Heart left ventricle (tissue), 16 donors: ENCODE measurements at regions not wholly inside any gene's neighbourhood (a gene's known extent, or its start where the extent isn't known, plus 50 kb on each side); places are given as distances from the start of the nearest gene placed in this dataset.

Source experiments
- ATAC-seq, 4 donors: fragments of 200-7000 bp; cut with Tn5 transposase; one replicate each; pipeline ENCODE4 v1.9.1; 2020 to 2022; ENCODE audit warnings: moderate library complexity in 4 of 4, mild to moderate bottlenecking in 3 of 4, moderate number of reproducible peaks in 1 of 4
- DNase-seq, 5 donors: peaks; one replicate each; pipeline ENCODE4 v3.0.0-alpha.2; 2020
- H3K27ac ChIP-seq, 12 donors: fragments of 200-600 bp; sonication (generic) in 4 of 12; one replicate each; pipeline versions ENCODE4 v1.5.0 to v1.8.0; 2016 to 2022; ENCODE audit warnings: mild to moderate bottlenecking in 2 of 12
- H3K27me3 ChIP-seq, 9 donors: fragments of 200-600 bp; sonication (generic) in 2 of 9; one replicate each; pipeline versions ENCODE4 v1.5.1 to v1.8.0; 2016 to 2022; ENCODE audit warnings: mild to moderate bottlenecking in 3 of 9
- H3K36me3 ChIP-seq, 9 donors: fragments of 200-600 bp; sonication (generic) in 2 of 9; one replicate each; pipeline versions ENCODE4 v1.5.0 to v1.8.0; 2018 to 2022; ENCODE audit warnings: mild to moderate bottlenecking in 2 of 9
- H3K4me1 ChIP-seq, 12 donors: fragments of 200-600 bp; sonication (generic) in 4 of 12; one replicate each; pipeline versions ENCODE4 v1.5.0 to v1.8.0; 2016 to 2022; ENCODE audit warnings: mild to moderate bottlenecking in 3 of 12
- H3K4me3 ChIP-seq, 12 donors: fragments of 200-600 bp; sonication (generic) in 4 of 12; one replicate each; pipeline versions ENCODE4 v1.5.0 to v1.8.0; 2017 to 2022; ENCODE audit warnings: mild to moderate bottlenecking in 9 of 12, moderate library complexity in 4 of 12
- H3K9me3 ChIP-seq, 12 donors: fragments of 200-600 bp; sonication (generic) in 4 of 12; one replicate each; pipeline versions ENCODE4 v1.5.0 to v1.8.0; 2016 to 2022; ENCODE audit warnings: mild to moderate bottlenecking in 1 of 12
- CTCF ChIP-seq, 12 donors: fragments of 200-600 bp; sonication (generic) in 4 of 12; IDR thresholded peaks; one replicate each; pipeline versions ENCODE4 v1.5.0 to v1.8.0; 2018 to 2022; ENCODE audit warnings: antibody characterized with exemption in 12 of 12, mild to moderate bottlenecking in 5 of 12
- POLR2A ChIP-seq, 2 donors: fragments of 450-650 bp; IDR thresholded peaks; one replicate each; pipeline ENCODE4 v1.6.1; 2017; ENCODE audit warnings: antibody characterized with exemption in 2 of 2, mild to moderate bottlenecking in 2 of 2, moderate library complexity in 2 of 2
- WGBS, 4 donors: extraction: QIAGEN DNeasy Blood & Tissue Kit in 2 of 4; methylation state at CpG; one replicate each; pipeline versions ENCODE4 v1.1.5 to v1.1.7; 2013 to 2018; 5-methylcytosine and 5-hydroxymethylcytosine counted together
- intact Hi-C, 10 donors: fragments of 100-400 bp; cut with DNase I; formaldehyde crosslinking; loops; one replicate each; pipeline versions ENCODE4 v1.11.1 to v1.14.2; 2022
- donor health status: ischemic (EF 13 %, LVEDD 7.1; RV severe dilation, severe dysfunction).
- donor health status: healthy with polysubstance abuse.
- donor health status: DM: no; HTN: yes; CAD: no.
- donor health status: DM: no; HTN: no; CAD: no.
- donor health status: ischemic (EF 25% LVEDD 6.9; RV normal size, moderate dysfunction).
- donor health status: ischemic (EF 25% LVEDD 5.7; RV mildly dilated, moderate dysfunction).
- donor health status: healthy.
- donor health status: DM: yes; HTN: yes; CAD: no.
- donor health status: ischemic (EF 35%, LVEDD 5.7; RV mildly dilated, moderate dysfunction).
- donor health status: nonischemic (EF 11% LVEDD 7.7; RV severe dilation, severe dysfunction).
- donor health status: DM: yes; HTN: yes; CAD: no.
- donor health status: PGD.
- donor health status: ischemic (EF 29% LVEDD 5.4; RV normal size, mild dysfunction).
- donor health status: nonischemic (EF 23%, LVEDD 6.1; RV moderate dilation, normal function).

- H3K9me3 ChIP-seq, result peaks cover 0 to 4% (median 0%) of the 10 kb centered on the region in 12 donors
- no peak for ATAC-seq
- no peaks in the 10 kb centered on the region for H3K27me3 ChIP-seq
- intact Hi-C loops, result no loop called here
- no peak overlapping the region for H3K27ac ChIP-seq
- H3K4me3 ChIP-seq, result no peak overlapping the region
- no peaks in the 10 kb centered on the region for H3K4me1 ChIP-seq
- no peak for DNase-seq
- no peaks in the 10 kb centered on the region for H3K36me3 ChIP-seq
- 68 to 80% (median 78%) methylated on average over 4 of the region's 4 CpGs for WGBS, 4 donors
- no peak for TF ChIP-seq CTCF (IDR thresholded peaks at IDR 0.05)
- no peak for TF ChIP-seq POLR2A (IDR thresholded peaks at IDR 0.05)
Measured at GRCh38 chrX:145553702-145554101, 263.9 kb upstream of the SLITRK2 start.

DNA sequence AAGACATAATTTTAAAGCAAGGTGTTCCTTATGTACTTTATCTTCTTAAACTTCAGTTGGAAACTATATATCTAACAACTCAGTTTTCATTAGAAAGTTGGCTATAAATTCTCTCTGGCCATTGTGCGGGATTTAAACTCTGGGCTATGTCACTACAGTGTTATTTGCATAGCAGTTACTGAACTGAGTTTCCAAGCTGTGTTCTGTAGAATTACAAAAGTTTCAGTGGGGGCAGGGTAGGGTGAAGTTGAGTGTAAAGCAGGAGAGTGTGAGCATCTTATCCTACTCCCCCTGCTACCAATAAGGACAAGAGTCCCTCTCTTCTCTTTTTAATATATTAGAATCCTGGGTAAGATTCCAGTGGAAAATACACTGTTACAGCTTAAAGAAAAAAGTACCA, 254.5 kb upstream of the SLITRK2 start:
- no peak overlapping the region for H3K27ac ChIP-seq
- 61 to 81% (median 75%) methylated on average over 1 of the region's 1 CpG for WGBS, 4 donors
- H3K4me1 ChIP-seq, result no peaks in the 10 kb centered on the region
- H3K4me3 ChIP-seq, result no peak overlapping the region
- ATAC-seq (no peak), DNase-seq (no peak)
- no peak for TF ChIP-seq POLR2A (IDR thresholded peaks at IDR 0.05)
- no peak for TF ChIP-seq CTCF (IDR thresholded peaks at IDR 0.05)
- no peaks in the 10 kb centered on the region for H3K9me3 ChIP-seq
- H3K27me3 ChIP-seq, result no peaks in the 10 kb centered on the region
- H3K36me3 ChIP-seq, result no peaks in the 10 kb centered on the region
- intact Hi-C loops, result no loop called here

GRCh38 chrX:145609951-145610511, 207.6 kb upstream of the SLITRK2 start:
- Histone ChIP-seq H3K4me1 (no peaks in the 10 kb centered on the region), H3K27me3 (no peaks in the 10 kb centered on the region), H3K4me3 (no peak overlapping the region), H3K36me3 (no peaks in the 10 kb centered on the region), H3K27ac (no peak overlapping the region), H3K9me3 (no peaks in the 10 kb centered on the region)
- TF ChIP-seq POLR2A (IDR thresholded peaks at IDR 0.05) (no peak), CTCF (IDR thresholded peaks at IDR 0.05) (no peak)
- WGBS, 4 donors, result 67 to 81% (median 72%) methylated on average over 6 of the region's 6 CpGs
- intact Hi-C loops, result no loop called here
- ATAC-seq, result no peak
- DNase-seq, result no peak

DNA sequence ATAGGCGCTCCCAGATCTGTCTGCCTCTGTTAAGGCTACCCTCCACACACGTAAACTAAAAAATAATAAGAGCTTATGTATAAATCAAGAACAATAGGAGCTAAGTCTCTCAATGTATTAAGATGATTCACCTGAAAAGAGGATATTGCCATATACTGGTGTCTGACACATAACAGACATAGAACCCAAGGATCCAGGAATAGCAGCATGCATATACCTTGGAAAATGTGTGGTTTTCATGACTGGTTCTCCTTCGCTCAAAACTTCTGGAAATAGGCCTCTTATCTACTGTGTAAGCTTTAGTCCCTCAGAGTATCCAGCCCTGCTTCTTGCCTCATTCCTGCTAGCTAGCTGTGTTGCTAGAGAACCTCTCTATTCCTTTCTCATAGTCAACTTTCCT, 203.7 kb upstream of the SLITRK2 start:
- DNase-seq, result no peak
- no peak for TF ChIP-seq POLR2A (IDR thresholded peaks at IDR 0.05)
- no peak for TF ChIP-seq CTCF (IDR thresholded peaks at IDR 0.05)
- intact Hi-C loops, result no loop called here
- no peak overlapping the region for H3K27ac ChIP-seq
- H3K36me3 ChIP-seq, result no peaks in the 10 kb centered on the region
- no peak for ATAC-seq
- WGBS, 4 donors, result 36 to 87% (median 56%) methylated on average over 3 of the region's 3 CpGs
- no peaks in the 10 kb centered on the region for H3K27me3 ChIP-seq
- H3K9me3 ChIP-seq, result no peaks in the 10 kb centered on the region
- no peaks in the 10 kb centered on the region for H3K4me1 ChIP-seq
- H3K4me3 ChIP-seq, result no peak overlapping the region
